Endodermal cell (in vitro differentiated cells): ENCODE measurements at regions not wholly inside any gene's neighbourhood (a gene's known extent, or its start where the extent isn't known, plus 50 kb on each side); places are given as distances from the start of the nearest gene placed in this dataset.

ENCODE experiments used
- DNase-seq: peaks from one replicate; pipeline ENCODE4 v3.0.0-alpha.2; 2017
- H3K27ac ChIP-seq: 2 replicates; pipeline ENCODE4 v1.5.1; 2013; ENCODE audit warnings: mild to moderate bottlenecking, low read depth, low read length, moderate library complexity
- H3K27me3 ChIP-seq: 2 replicates; pipeline ENCODE4 v1.6.1; 2013; ENCODE audit warnings: mild to moderate bottlenecking, low read length, moderate library complexity; ENCODE audit not compliant: insufficient read depth, control insufficient read depth, poor library complexity, severe bottlenecking
- H3K36me3 ChIP-seq: 2 replicates; pipeline ENCODE4 v1.7.0; 2013; ENCODE audit warnings: mild to moderate bottlenecking, low read length, moderate library complexity; ENCODE audit not compliant: control insufficient read depth, insufficient read depth
- H3K4me1 ChIP-seq: one replicate; pipeline ENCODE4 v1.7.0; 2013; ENCODE audit warnings: low read length; ENCODE audit not compliant: control insufficient read depth, insufficient read depth
- H3K4me3 ChIP-seq: 2 replicates; pipeline ENCODE4 v1.5.1; 2013; ENCODE audit warnings: mild to moderate bottlenecking, low read length, moderate library complexity
- H3K9ac ChIP-seq: 2 replicates; pipeline ENCODE4 v1.6.1; 2013; ENCODE audit warnings: mild to moderate bottlenecking, low read length, moderate library complexity; ENCODE audit not compliant: poor library complexity, severe bottlenecking; ENCODE audit errors: extremely low read depth
- H3K9me3 ChIP-seq: 2 replicates; pipeline ENCODE4 v1.6.1; 2013; ENCODE audit warnings: mild to moderate bottlenecking, low read length, moderate library complexity; ENCODE audit not compliant: control insufficient read depth
- H3K27ac Mint-ChIP-seq: 2 replicates; pipeline ENCODE4 v1.8.0; 2020; ENCODE audit warnings: mixed read lengths
- H3K27me3 Mint-ChIP-seq: 2 replicates; pipeline ENCODE4 v1.8.0; 2021; ENCODE audit warnings: mild to moderate bottlenecking, mixed read lengths; ENCODE audit not compliant: insufficient read depth
- H3K36me3 Mint-ChIP-seq: 2 replicates; pipeline ENCODE4 v1.8.0; 2020; ENCODE audit warnings: low read depth, mixed read lengths
- H3K4me1 Mint-ChIP-seq: 2 replicates; pipeline ENCODE4 v1.8.0; 2020; ENCODE audit warnings: mixed read lengths
- H3K4me3 Mint-ChIP-seq: 2 replicates; pipeline ENCODE4 v1.8.0; 2020; ENCODE audit warnings: mild to moderate bottlenecking, moderate library complexity, mixed read lengths
- H3K9me3 Mint-ChIP-seq: 2 replicates; pipeline ENCODE4 v1.8.0; 2020; ENCODE audit warnings: mild to moderate bottlenecking, mixed read lengths
- WGBS, 2 experiments: methylation state at CpG; one replicate each; pipeline versions ENCODE4 v1.1.5 to v1.1.7; 2013; ENCODE audit warnings: missing lambda C conversion rate in 2 of 2, mixed read lengths in 1 of 2; ENCODE audit not compliant: insufficient coverage in 1 of 2, insufficient read length in 1 of 2; 5-methylcytosine and 5-hydroxymethylcytosine counted together
- TF ChIP-seq, protein P1 (sequence below): fragments of 200-600 bp; sonication (generic); conservative IDR thresholded peaks from 2 replicates; pipeline ENCODE4 v1.5.0; 2021; ENCODE audit warnings: antibody characterized with exemption, mild to moderate bottlenecking

DNA sequence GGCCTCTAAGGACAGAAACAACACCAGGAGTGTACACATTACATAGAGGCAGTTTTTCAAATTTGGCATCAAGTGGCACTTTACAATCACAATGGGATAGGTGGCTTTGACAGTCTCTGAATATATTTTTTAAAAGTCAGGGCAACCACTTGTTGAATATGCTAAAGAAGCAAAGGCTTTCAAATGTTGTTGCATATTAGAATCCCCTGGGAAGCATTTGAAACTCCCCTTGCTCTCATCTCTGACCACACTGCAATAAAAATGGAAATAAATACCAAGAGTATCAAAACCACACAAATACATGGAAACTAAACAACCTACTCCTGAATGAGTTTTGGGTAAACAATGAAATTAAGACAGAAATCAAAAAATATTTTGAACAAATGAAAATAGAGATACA, 106.5 kb upstream of the RAB11FIP2 start:
- DNase-seq: no peak
- no peak overlapping the region for H3K27ac Mint-ChIP-seq
- no peaks in the 10 kb centered on the region for H3K36me3 Mint-ChIP-seq
- no peaks in the 10 kb centered on the region for H3K27me3 ChIP-seq
- no peaks in the 10 kb centered on the region for H3K4me1 ChIP-seq
- no peaks in the 10 kb centered on the region for H3K36me3 ChIP-seq
- no peak overlapping the region for H3K9ac ChIP-seq
- peaks cover 4% of the 10 kb centered on the region for H3K9me3 Mint-ChIP-seq
- no peak overlapping the region for H3K27ac ChIP-seq
- no peak overlapping the region for H3K4me3 Mint-ChIP-seq
- H3K4me3 ChIP-seq: no peak overlapping the region
- TF ChIP-seq, protein P1, sequence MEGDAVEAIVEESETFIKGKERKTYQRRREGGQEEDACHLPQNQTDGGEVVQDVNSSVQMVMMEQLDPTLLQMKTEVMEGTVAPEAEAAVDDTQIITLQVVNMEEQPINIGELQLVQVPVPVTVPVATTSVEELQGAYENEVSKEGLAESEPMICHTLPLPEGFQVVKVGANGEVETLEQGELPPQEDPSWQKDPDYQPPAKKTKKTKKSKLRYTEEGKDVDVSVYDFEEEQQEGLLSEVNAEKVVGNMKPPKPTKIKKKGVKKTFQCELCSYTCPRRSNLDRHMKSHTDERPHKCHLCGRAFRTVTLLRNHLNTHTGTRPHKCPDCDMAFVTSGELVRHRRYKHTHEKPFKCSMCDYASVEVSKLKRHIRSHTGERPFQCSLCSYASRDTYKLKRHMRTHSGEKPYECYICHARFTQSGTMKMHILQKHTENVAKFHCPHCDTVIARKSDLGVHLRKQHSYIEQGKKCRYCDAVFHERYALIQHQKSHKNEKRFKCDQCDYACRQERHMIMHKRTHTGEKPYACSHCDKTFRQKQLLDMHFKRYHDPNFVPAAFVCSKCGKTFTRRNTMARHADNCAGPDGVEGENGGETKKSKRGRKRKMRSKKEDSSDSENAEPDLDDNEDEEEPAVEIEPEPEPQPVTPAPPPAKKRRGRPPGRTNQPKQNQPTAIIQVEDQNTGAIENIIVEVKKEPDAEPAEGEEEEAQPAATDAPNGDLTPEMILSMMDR: no peak
- no peaks in the 10 kb centered on the region for H3K9me3 ChIP-seq
- H3K27me3 Mint-ChIP-seq: peaks cover 2% of the 10 kb centered on the region
- H3K4me1 Mint-ChIP-seq: no peaks in the 10 kb centered on the region

DNA sequence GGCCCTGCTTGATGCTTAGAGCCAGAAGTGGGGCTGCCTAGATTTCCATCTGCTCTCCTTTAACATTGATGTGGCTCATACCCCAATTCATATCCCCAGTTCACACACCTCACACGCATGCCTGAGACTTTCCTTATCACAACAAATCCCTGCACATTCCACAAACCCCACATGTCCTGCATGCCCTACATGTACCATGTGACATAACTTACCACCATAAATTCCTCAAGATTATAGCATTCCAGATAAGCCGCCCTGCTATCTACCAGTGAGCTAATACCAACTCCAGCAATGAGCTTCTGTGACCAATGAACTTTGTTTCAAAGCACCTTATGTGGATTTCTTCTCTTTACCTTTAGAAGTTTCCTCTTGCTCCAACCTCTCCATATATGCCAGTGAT, 104.7 kb upstream of the RAB11FIP2 start:
- H3K4me3 Mint-ChIP-seq: no peak overlapping the region
- Histone ChIP-seq H3K4me3 (no peak overlapping the region), H3K4me1 (no peaks in the 10 kb centered on the region), H3K9me3 (no peaks in the 10 kb centered on the region), H3K9ac (no peak overlapping the region), H3K27me3 (no peaks in the 10 kb centered on the region), H3K36me3 (no peaks in the 10 kb centered on the region), H3K27ac (no peak overlapping the region)
- no peaks in the 10 kb centered on the region for H3K27me3 Mint-ChIP-seq
- no peak overlapping the region for H3K27ac Mint-ChIP-seq
- TF ChIP-seq, protein P1: no peak
- no peaks in the 10 kb centered on the region for H3K36me3 Mint-ChIP-seq
- no peak for DNase-seq
- H3K9me3 Mint-ChIP-seq: peaks cover 4% of the 10 kb centered on the region
- 89 to 90% methylated on average over 2 of the region's 2 CpGs for WGBS, 2 experiments
- H3K4me1 Mint-ChIP-seq: no peaks in the 10 kb centered on the region

DNA sequence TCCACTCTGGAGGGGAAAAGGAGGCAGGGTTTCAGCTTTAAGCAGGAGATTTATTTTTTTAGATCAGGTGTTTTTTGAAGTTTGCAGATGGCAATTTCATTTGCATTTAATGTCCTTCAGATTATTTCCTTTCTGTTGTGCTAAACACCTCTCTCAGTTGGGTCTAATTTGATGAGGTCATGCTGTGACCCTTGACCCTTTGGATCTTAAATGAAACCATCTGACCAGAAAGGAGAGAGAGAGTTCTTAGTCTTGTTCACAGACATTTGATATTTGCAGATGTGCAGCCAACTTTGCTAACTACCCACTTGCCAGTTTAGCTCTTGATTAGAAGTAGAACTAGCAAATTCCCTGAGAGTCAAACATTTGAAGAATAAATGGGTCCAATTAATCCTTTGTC, 101.5 kb upstream of the RAB11FIP2 start:
- TF ChIP-seq, protein P1: no peak
- no peaks in the 10 kb centered on the region for H3K4me1 Mint-ChIP-seq
- H3K4me3 ChIP-seq: no peak overlapping the region
- no peaks in the 10 kb centered on the region for H3K4me1 ChIP-seq
- H3K27me3 ChIP-seq: no peaks in the 10 kb centered on the region
- H3K27ac Mint-ChIP-seq: no peak overlapping the region
- no peak overlapping the region for H3K4me3 Mint-ChIP-seq
- no peak overlapping the region for H3K9ac ChIP-seq
- no peaks in the 10 kb centered on the region for H3K36me3 Mint-ChIP-seq
- no peaks in the 10 kb centered on the region for H3K27me3 Mint-ChIP-seq
- H3K9me3 Mint-ChIP-seq: no peaks in the 10 kb centered on the region
- H3K9me3 ChIP-seq: no peaks in the 10 kb centered on the region
- H3K27ac ChIP-seq: no peak overlapping the region
- no peaks in the 10 kb centered on the region for H3K36me3 ChIP-seq
- no peak for DNase-seq
